ENCODE measurements at regions not wholly inside any gene's neighbourhood (a gene's known extent, or its start where the extent isn't known, plus 50 kb on each side); places are given as distances from the start of the nearest gene placed in this dataset.

- no TSS peak for BruUV-seq (replicated peaks)
- FAIRE-seq, result no peak
- intact Hi-C loops (cut with micrococcal nuclease; ENCODE audit: unreplicated experiment), result no loop called here
- H3K27ac ChIP-seq (ENCODE audit: control insufficient read depth, insufficient read depth), result no peak overlapping the region
- ChIA-PET POLR2A (no interaction called here), SMC1A (ENCODE audit: uncharacterized antibody, unreplicated experiment) (no interaction called here), CTCF (no interaction called here), RAD21 (ENCODE audit: unreplicated experiment) (no interaction called here)
- peak; percentile 74 for TF ChIP-seq REST (IDR thresholded peaks at IDR 0.05; ENCODE audit: low read depth, low read length)
- no peak for TF ChIP-seq SMAD1 (IDR thresholded peaks at IDR 0.05; ENCODE audit: low read depth, partially characterized antibody)
- no peak for TF ChIP-seq ZBED1 (IDR thresholded peaks at IDR 0.05; ENCODE audit: borderline replicate concordance)
- no peaks in the 10 kb centered on the region for H3K36me3 ChIP-seq (ENCODE audit: control insufficient read depth in 2 of 2, insufficient read depth in 2 of 2, low read length in 1 of 2)
- H3K27me3 ChIP-seq (replicated peaks in 1 of 2; ENCODE audit: control insufficient read depth in 2 of 2, insufficient read depth in 2 of 2, low read length in 1 of 2), result no peaks in the 10 kb centered on the region
- H3K4me1 ChIP-seq (ENCODE audit: control insufficient read depth, insufficient read depth, low read length), result no peaks in the 10 kb centered on the region
- H3K9ac ChIP-seq (ENCODE audit: control insufficient read depth, insufficient read depth, low read length), result no peak overlapping the region
- in situ Hi-C loops (cut with MboI), result no loop called here
- DNase-seq (ENCODE audit: low read depth, low spot score), result no peak
- no peak for ATAC-seq
- H3K4me3 ChIP-seq, result no peak overlapping the region
- no peaks in the 10 kb centered on the region for H3K9me3 ChIP-seq (replicated peaks; ENCODE audit: control insufficient read depth, insufficient read depth, low read length)
- no peak overlapping the region for H2AFZ ChIP-seq (ENCODE audit: control insufficient read depth, low read depth, low read length)
- no peak overlapping the region for H3K4me2 ChIP-seq (ENCODE audit: control insufficient read depth, insufficient read depth)
- 35% methylated on average over 5 of the region's 5 CpGs for WGBS (ENCODE audit: insufficient coverage, insufficient replicate concordance, low lambda C conversion rate, missing lambda C conversion rate)
- no peaks in the 10 kb centered on the region for H3K79me2 ChIP-seq (ENCODE audit: control insufficient read depth, insufficient read depth, low read length)
- H4K20me1 ChIP-seq (ENCODE audit: control insufficient read depth, insufficient read depth), result no peaks in the 10 kb centered on the region
Measured at GRCh38 chr1:5198328-5198727, 543.9 kb downstream of the AJAP1 start.

DNA sequence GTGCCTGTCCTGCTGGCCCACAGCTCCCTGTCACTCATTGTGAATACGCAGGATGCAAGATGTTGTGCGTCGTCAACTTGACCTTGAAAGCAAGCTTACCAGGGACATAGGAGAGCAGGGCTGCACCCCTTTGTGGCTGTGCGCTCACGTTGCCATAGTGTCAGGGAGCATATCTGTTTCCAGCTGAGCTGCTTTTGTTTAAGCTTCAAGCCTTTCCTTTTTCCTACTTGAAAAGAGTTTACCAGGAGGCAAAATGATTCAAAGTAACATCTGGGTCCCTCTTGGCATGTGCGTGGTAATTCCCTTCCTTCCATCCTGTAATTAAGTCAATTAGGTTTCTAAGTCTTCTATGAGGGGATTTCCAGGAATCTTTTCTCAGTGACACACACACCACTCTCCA, 537.1 kb downstream of the AJAP1 start:
- no peaks in the 10 kb centered on the region for H3K27me3 ChIP-seq (replicated peaks in 1 of 2; ENCODE audit: control insufficient read depth in 2 of 2, insufficient read depth in 2 of 2, low read length in 1 of 2)
- ChIA-PET POLR2A (no interaction called here), RAD21 (ENCODE audit: unreplicated experiment) (no interaction called here), CTCF (no interaction called here), SMC1A (ENCODE audit: uncharacterized antibody, unreplicated experiment) (no interaction called here)
- H3K9me3 ChIP-seq (replicated peaks; ENCODE audit: control insufficient read depth, insufficient read depth, low read length), result no peaks in the 10 kb centered on the region
- H3K4me1 ChIP-seq (ENCODE audit: control insufficient read depth, insufficient read depth, low read length), result no peaks in the 10 kb centered on the region
- no peak overlapping the region for H3K4me2 ChIP-seq (ENCODE audit: control insufficient read depth, insufficient read depth)
- 54% methylated on average over 6 of the region's 6 CpGs for WGBS (ENCODE audit: insufficient coverage, insufficient replicate concordance, low lambda C conversion rate, missing lambda C conversion rate)
- no peak overlapping the region for H2AFZ ChIP-seq (ENCODE audit: control insufficient read depth, low read depth, low read length)
- FAIRE-seq (no peak), ATAC-seq (no peak), DNase-seq (ENCODE audit: low read depth, low spot score) (no peak)
- in situ Hi-C loops (cut with MboI), result no loop called here
- H3K79me2 ChIP-seq (ENCODE audit: control insufficient read depth, insufficient read depth, low read length), result no peaks in the 10 kb centered on the region
- H4K20me1 ChIP-seq (ENCODE audit: control insufficient read depth, insufficient read depth), result no peaks in the 10 kb centered on the region
- no peak overlapping the region for H3K9ac ChIP-seq (ENCODE audit: control insufficient read depth, insufficient read depth, low read length)
- BruUV-seq (replicated peaks), result no TSS peak
- TF ChIP-seq KLF5 (IDR thresholded peaks at IDR 0.05; ENCODE audit: partially characterized antibody), result no peak
- intact Hi-C loops (cut with micrococcal nuclease; ENCODE audit: unreplicated experiment), result no loop called here
- no peaks in the 10 kb centered on the region for H3K36me3 ChIP-seq (ENCODE audit: control insufficient read depth in 2 of 2, insufficient read depth in 2 of 2, low read length in 1 of 2)
- H3K27ac ChIP-seq (ENCODE audit: control insufficient read depth, insufficient read depth), result no peak overlapping the region
- no peak overlapping the region for H3K4me3 ChIP-seq
